HG02884 (cell line): ENCODE measurements at regions not wholly inside any gene's neighbourhood (a gene's known extent, or its start where the extent isn't known, plus 50 kb on each side); places are given as distances from the start of the nearest gene placed in this dataset.

ENCODE experiments used
- ATAC-seq: cut with Tn5 transposase; IDR thresholded peaks from one replicate; pipeline ENCODE4 v1.9.1; 2021; ENCODE audit warnings: mild to moderate bottlenecking, moderate library complexity; ENCODE audit not compliant: unreplicated experiment

- no peak for ATAC-seq
These were observed 87.7 kb downstream of the TMEM30B start for GRCh38 chr14:61193476-61193875.

GRCh38 chr14:61192989-61193388 lies 88.1 kb downstream of the TMEM30B start:
- no peak for ATAC-seq

- no peak for ATAC-seq
These were observed 89.4 kb downstream of the TMEM30B start for GRCh38 chr14:61191733-61192132.

- no peak for ATAC-seq
These were observed 90.8 kb downstream of the TMEM30B start for GRCh38 chr14:61190341-61190740.

- ATAC-seq = no peak
These were observed 91.9 kb downstream of the TMEM30B start for GRCh38 chr14:61188978-61189808.

- ATAC-seq = no peak
These were observed 92.9 kb downstream of the TMEM30B start for GRCh38 chr14:61188196-61188595.

GRCh38 chr14:61187196-61187905 lies 93.8 kb downstream of the TMEM30B start:
- ATAC-seq = no peak

GRCh38 chr14:61186341-61187195 lies 94.6 kb downstream of the TMEM30B start:
- no peak for ATAC-seq

- ATAC-seq = no peak
These were observed 95.6 kb downstream of the TMEM30B start for GRCh38 chr14:61185534-61185933.

GRCh38 chr14:61184112-61184511 lies 97.0 kb downstream of the TMEM30B start:
- ATAC-seq = no peak

GRCh38 chr14:61183196-61183885 lies 97.8 kb downstream of the TMEM30B start:
- ATAC-seq = no peak

- ATAC-seq = no peak
These were observed 101.2 kb downstream of the TMEM30B start for GRCh38 chr14:61179796-61180398.

- no peak for ATAC-seq
These were observed 102.0 kb downstream of the TMEM30B start for GRCh38 chr14:61179061-61179690.

- no peak for ATAC-seq
These were observed 102.7 kb downstream of the TMEM30B start for GRCh38 chr14:61178226-61179060.

- no peak for ATAC-seq
These were observed 103.6 kb downstream of the TMEM30B start for GRCh38 chr14:61177279-61178225.

GRCh38 chr14:61176686-61177085 lies 104.5 kb downstream of the TMEM30B start:
- ATAC-seq = no peak

GRCh38 chr14:61174987-61175386 lies 106.2 kb downstream of the TMEM30B start:
- ATAC-seq = no peak

GRCh38 chr14:61174441-61174891 lies 106.7 kb downstream of the TMEM30B start:
- ATAC-seq = no peak
